ENCODE measurements at regions not wholly inside any gene's neighbourhood (a gene's known extent, or its start where the extent isn't known, plus 50 kb on each side); places are given as distances from the start of the nearest gene placed in this dataset.

GRCh38 chr10:111962951-111963350 lies 220.6 kb downstream of the GPAM start:
- TF ChIP-seq CTCF (conservative IDR thresholded peaks at IDR 0.05; ENCODE audit: low read depth in 2 of 2) (no peak), REST (IDR thresholded peaks at IDR 0.05; ENCODE audit: unreplicated experiment) (no peak), EZH2 (IDR thresholded peaks at IDR 0.05; ENCODE audit: low read depth, unreplicated experiment) (no peak), POLR2AphosphoS5 (IDR thresholded peaks at IDR 0.05; ENCODE audit: low read depth) (no peak)
